GM21423 (cell line): ENCODE measurements at regions not wholly inside any gene's neighbourhood (a gene's known extent, or its start where the extent isn't known, plus 50 kb on each side); places are given as distances from the start of the nearest gene placed in this dataset.
"Not testable (repeated sequence)": the region's sequence is repeated elsewhere in the genome, so short reads cannot be mapped to it uniquely, and the experiment has no call there.

Source experiments
- ATAC-seq: cut with Tn5 transposase; IDR thresholded peaks from one replicate; pipeline ENCODE4 v1.9.1; 2021; ENCODE audit warnings: mild to moderate bottlenecking, moderate library complexity; ENCODE audit not compliant: unreplicated experiment

- ATAC-seq = not testable (repeated sequence)
Observed at GRCh38 chr15:20680257-20680815, 138.7 kb upstream of the GOLGA6L6 start.

DNA sequence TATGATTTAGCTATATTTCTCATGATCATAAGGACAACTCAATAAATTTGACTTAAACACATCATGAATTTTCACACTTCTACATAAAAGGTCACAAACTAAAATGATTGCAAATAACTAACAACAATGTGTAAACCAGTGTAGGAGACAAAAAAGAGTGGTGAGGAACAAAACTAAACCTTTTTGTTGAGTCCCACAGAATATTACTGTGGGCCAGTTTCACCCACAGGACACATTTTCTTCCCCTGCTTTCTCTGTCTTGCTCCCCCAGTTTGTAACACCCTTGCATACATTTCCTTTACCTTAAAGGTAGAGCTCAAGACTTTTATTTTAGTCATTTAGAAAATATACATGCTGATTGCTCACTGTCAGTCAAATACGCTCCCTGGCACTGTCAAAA is 130.9 kb upstream of the GOLGA6L6 start:
- ATAC-seq = no peak

GRCh38 chr15:20671675-20672074 is 130.1 kb upstream of the GOLGA6L6 start:
- ATAC-seq = no peak

GRCh38 chr15:20666410-20666809 is 124.8 kb upstream of the GOLGA6L6 start:
- ATAC-seq = not testable (repeated sequence)

- no peak for ATAC-seq
Observed at GRCh38 chr15:20665653-20666052, 124.1 kb upstream of the GOLGA6L6 start.

DNA sequence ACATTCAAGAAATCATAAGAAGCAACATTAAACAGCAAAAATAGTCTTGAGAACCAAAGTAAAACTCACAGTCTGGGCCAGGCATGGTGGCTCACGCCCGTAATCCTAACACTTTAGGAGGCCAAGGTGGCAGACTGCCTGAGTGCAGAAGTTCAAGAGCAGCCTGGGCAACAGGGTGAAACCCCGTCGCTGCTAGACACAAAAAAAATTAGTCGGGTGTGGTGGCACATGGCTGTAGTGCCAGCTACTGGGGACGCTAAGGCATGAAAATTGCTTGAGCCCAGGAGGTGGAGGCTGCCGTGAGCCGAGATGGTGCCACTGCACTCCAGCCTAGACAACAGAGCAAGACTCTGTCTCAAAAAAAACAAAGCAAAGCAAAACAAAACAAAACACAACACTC is 117.7 kb upstream of the GOLGA6L6 start:
- no peak for ATAC-seq

DNA sequence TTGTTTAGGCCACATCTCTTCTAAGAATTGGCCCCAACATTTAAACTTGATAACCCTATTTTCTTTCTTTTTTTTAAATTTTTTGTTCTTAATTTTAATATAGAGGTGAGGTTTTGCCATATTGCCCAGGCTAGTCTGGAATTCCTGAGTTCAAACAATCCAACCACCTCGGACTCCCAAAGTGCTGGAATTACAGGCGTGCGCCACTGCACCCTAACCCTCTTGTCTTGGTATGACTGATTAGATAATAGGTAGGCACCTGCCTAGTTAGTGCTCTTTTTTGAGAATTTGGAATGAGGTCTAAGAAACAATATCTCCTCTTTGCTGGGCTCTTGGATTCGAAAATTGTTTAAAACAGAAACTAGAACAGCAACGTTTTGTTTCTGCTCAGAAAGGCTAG is 116.4 kb upstream of the GOLGA6L6 start:
- no peak for ATAC-seq

- no peak for ATAC-seq
Observed at GRCh38 chr15:20657084-20657483, 115.5 kb upstream of the GOLGA6L6 start.

- ATAC-seq = no peak
Observed at GRCh38 chr15:20652914-20653313, 111.3 kb upstream of the GOLGA6L6 start.

- not testable (repeated sequence) for ATAC-seq
Observed at GRCh38 chr15:20648402-20648975, 106.9 kb upstream of the GOLGA6L6 start.

DNA sequence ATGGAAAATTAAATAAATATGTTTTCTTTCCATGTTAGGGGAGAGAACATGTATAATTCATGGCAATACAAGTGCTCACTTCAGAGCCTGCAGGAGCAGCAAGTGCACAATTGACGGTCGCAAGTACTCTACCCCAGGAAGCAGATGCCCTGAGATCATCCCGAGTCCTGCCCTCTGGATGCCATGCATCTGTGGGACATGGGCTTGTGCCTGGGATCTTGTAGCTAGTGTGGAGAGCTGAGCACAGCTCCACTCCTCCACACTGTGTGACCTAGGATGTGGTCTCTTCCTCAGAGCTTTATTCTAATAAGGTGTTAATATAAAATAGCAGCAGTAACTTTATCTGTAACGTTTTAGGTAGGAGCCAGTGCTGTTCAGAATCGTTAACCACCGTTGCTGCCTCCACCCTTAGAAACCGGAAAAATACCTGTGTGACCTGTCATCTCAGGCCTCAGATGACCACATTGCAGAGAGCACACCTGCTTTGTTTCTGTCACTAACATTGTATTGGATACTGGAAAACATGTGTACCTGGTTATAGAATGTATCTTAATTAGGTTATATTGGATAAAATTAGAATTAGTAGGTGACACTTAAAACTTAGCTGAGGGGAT is 105.0 kb upstream of the GOLGA6L6 start:
- peak; percentile 3 for ATAC-seq

DNA sequence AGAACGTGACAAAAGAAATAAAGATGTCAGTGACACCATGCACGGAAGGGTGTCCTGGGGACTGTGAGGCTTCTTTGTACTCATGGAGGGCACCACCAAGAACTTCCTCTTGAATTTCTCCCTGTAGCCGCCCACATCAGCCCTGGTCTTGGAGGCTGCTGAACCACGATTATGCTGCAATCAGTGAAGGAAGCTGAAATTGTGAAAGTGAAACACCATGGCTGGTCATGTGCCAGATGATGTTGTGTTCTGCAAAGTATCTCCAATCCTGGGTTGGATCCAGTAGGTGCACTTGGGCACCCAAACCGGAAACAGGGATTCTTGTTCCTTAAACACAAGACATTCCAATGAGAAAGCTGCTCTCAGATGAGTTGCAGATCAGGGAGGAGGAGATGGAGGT is 104.4 kb upstream of the GOLGA6L6 start:
- peak; percentile 65 for ATAC-seq

GRCh38 chr15:20644896-20645295 is 103.3 kb upstream of the GOLGA6L6 start:
- no peak for ATAC-seq

GRCh38 chr15:20643829-20644425 is 102.3 kb upstream of the GOLGA6L6 start:
- no peak for ATAC-seq

DNA sequence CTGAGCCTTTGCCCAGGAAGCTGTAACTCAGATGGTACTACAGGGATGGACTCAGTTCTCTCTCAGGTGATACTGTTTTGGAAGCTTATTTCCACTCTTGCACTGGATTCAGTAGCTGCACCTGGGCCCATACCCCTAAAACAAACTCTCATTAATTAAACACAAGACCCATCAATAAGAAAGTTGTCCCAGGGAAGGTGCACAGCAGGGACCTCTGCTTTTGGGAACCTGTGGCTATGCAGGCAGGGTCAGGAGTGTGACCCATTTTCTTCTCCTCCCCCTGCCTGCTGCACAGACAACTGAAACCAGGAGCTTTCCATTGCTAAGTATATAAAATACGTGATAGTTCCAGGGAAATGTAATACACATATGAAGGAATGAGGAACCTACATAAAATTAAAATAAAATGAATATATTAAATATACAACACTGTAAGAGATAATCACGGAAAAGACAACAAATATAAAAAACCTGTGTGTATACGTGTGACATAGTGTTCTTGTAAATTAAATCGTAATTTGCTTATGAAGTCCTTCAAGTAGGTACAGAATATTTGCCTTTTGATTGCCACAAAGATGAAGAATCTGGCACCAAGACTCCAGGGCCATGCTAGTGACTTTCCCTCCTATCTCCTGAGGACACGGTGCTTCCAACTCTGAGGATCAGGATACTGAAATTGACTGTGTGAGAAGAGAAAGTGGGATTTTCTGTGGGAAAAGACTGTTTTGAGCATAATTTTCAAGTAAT is 101.6 kb upstream of the GOLGA6L6 start:
- ATAC-seq = no peak

DNA sequence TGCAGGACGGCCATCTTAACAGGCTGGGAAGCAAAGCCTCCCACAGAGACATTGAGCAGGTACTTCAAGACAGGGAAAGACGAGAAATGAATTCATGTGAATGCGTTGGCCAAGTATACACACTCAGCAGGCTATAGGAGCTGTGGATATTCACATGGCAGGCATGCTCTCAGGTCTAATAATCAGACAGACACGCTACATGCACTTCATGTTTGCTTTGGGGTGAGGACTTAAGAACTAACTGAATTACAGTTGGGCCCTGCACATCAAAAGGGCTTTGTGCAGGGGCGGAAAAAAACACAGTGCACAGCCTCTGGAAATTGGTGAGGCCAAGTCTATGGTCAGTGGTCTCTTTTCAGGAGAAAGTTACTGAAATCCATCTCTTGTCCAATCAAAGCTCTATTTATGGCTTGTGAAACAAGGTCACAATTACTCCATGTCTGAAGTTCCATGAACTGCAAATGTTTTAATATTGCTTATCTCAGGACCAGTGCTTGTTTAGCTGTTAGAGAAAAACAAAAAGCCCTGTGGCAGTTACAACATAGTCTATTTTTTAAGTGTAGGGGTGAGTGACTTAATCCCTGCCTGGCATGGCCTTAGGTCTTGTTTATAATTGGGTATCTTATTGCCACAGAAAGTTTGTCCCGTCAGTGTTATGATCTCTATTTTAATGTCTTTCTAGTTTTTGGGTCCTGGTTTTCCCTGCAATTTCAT is 100.6 kb upstream of the GOLGA6L6 start:
- no peak for ATAC-seq

DNA sequence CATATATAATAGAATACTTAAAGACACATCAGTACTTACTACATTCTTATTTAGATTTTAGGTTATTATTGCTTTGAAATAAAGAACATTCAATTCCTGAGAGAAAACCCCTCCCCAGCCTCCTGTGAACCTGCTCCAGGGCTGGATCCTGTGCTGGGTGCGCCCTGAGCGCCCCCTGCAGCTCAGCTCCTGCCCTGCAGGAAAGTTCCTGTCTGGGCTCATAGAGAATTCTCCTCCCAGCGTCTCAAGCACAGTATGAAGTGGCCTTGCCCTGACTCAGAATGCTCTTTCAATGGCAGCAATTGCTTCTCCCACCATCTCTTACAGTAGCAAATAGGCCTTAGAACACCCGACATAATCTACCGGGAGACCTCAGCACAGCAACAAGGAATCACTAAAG is 98.8 kb upstream of the GOLGA6L6 start:
- ATAC-seq = peak; percentile 62

DNA sequence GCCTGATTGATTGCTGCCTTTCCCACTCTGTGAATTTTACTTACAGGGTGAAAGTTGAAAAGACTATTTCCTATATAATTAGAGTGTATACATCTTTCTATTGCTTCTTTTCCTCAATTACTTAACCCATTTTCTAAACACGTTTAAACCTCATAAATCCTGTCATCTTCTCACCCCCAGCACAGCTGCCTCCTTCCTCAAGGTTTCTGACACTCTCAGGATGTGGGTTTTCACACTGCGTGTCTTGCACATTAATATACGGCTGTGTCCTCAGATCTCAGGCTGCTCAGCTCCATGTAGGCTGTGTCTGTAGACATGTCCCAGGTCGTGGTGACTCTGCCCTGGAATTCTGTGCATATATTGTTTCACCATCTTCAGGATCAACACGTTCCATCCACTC is 97.6 kb upstream of the GOLGA6L6 start:
- not testable (repeated sequence) for ATAC-seq

DNA sequence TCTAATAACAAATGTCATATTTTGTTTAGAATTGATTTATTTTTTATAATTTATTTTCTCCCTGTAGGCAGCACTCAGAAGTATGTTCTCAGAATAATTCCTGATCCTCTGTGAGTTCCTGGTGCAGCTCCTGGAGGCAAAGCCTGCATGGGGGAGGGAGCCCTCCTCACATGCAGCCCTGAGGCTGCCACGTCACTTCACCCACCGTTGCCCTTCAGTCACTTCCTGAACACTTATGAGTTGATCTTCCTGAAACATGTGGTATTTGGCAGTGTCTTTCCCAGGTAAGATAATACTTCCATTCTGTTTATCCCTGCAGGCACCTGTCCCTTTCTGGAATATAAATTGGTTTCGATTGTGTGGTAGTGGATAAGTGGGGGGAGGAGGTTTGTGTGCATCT is 95.9 kb upstream of the GOLGA6L6 start:
- ATAC-seq = peak; percentile 43

DNA sequence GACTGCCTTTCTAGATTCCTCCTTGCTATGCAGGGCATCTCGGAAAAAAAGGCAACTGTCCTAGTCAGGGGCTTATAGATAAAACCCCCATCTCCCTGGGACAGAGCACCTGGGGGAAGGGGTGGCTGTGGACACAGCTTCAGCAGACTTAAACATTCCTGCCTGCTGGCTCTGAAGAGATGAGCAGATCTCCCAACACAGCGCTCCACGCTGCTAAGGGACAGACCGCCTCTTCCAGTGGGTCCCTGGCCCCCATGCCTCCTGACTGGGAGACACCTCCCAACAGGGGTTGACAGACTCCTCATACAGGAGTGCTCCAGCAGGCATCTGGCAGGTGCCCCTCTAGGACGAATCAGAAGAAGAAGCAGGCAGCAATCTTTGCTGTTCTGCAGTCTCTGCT is 87.9 kb upstream of the GOLGA6L6 start:
- not testable (repeated sequence) for ATAC-seq

- not testable (repeated sequence) for ATAC-seq
Observed at GRCh38 chr15:20628538-20628937, 86.9 kb upstream of the GOLGA6L6 start.
